SH-SY5Y (cell line): ENCODE measurements at regions not wholly inside any gene's neighbourhood (a gene's known extent, or its start where the extent isn't known, plus 50 kb on each side); places are given as distances from the start of the nearest gene placed in this dataset.

Experiments used
- GATA2 ChIP-seq: IDR thresholded peaks from 2 replicates; pipeline ENCODE4 v1.6.1; 2011; ENCODE audit warnings: mild to moderate bottlenecking, low read depth, low read length
- GATA3 ChIP-seq: IDR thresholded peaks from 2 replicates; pipeline ENCODE4 v1.6.1; 2011; ENCODE audit warnings: low read depth, mild to moderate bottlenecking, low read length, moderate library complexity

GRCh38 chr12:116442946-116443345, 116.2 kb upstream of the MAP1LC3B2 start:
- TF ChIP-seq GATA2 (no peak), GATA3 (no peak)

- no peak for TF ChIP-seq GATA3
- no peak for TF ChIP-seq GATA2
These were observed 115.2 kb upstream of the MAP1LC3B2 start for GRCh38 chr12:116443821-116444589.

- TF ChIP-seq GATA3 (no peak), GATA2 (no peak)
These were observed 114.6 kb upstream of the MAP1LC3B2 start for GRCh38 chr12:116444590-116444943.

GRCh38 chr12:116448165-116448739, 110.9 kb upstream of the MAP1LC3B2 start:
- TF ChIP-seq GATA2 (no peak), GATA3 (no peak)

- no peak for TF ChIP-seq GATA2
These were observed 108.7 kb upstream of the MAP1LC3B2 start for GRCh38 chr12:116450406-116450910.

- TF ChIP-seq GATA2: no peak
- no peak for TF ChIP-seq GATA3
These were observed 105.5 kb upstream of the MAP1LC3B2 start for GRCh38 chr12:116453631-116454030.

GRCh38 chr12:116454076-116454475, 105.1 kb upstream of the MAP1LC3B2 start:
- TF ChIP-seq GATA3: no peak

GRCh38 chr12:116454950-116455447, 104.2 kb upstream of the MAP1LC3B2 start:
- no peak for TF ChIP-seq GATA3
- TF ChIP-seq GATA2: no peak

- TF ChIP-seq GATA3: no peak
- TF ChIP-seq GATA2: no peak
These were observed 103.4 kb upstream of the MAP1LC3B2 start for GRCh38 chr12:116455540-116456329.

- TF ChIP-seq GATA2 (no peak), GATA3 (no peak)
These were observed 102.7 kb upstream of the MAP1LC3B2 start for GRCh38 chr12:116456330-116457082.

GRCh38 chr12:116458492-116458891, 100.7 kb upstream of the MAP1LC3B2 start:
- TF ChIP-seq GATA2 (no peak), GATA3 (no peak)

GRCh38 chr12:116459011-116459875, 99.9 kb upstream of the MAP1LC3B2 start:
- no peak for TF ChIP-seq GATA3

- no peak for TF ChIP-seq GATA3
- TF ChIP-seq GATA2: 0 out of 2 replicates have a peak, but pooled peaks have one; percentile 22
These were observed 99.1 kb upstream of the MAP1LC3B2 start for GRCh38 chr12:116459916-116460663.
